ENCODE measurements at regions not wholly inside any gene's neighbourhood (a gene's known extent, or its start where the extent isn't known, plus 50 kb on each side); places are given as distances from the start of the nearest gene placed in this dataset.

DNA sequence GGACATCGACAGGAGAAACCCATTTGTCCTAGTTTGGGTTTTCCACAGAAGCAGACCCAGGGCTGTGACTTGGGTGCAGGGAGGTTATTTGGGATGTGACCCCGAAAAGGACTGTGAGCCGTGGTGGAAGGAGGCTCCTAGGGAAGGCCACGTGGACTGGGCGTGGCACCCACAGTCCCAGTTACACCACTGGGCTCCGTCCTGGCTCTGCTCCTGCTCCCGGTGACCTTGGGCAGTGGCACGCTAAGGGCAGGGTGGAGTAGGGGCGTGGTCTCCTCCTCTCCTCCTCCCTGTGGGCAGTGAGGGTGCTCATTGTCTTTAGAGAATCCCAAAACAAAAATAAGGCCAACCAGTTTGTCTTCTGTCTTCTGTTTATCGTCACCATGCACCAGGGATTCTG lies 190.1 kb downstream of the GADD45G start:
- Histone ChIP-seq H3K4me1 (ENCODE audit: control insufficient read depth, insufficient read depth, low read depth, low read length) (peaks cover 15% of the 10 kb centered on the region), H3K4me2 (ENCODE audit: low read length, poor library complexity, severe bottlenecking) (no peak overlapping the region), H3K9me3 (ENCODE audit: control insufficient read depth, low read length) (no peaks in the 10 kb centered on the region), H3K27me3 (ENCODE audit: control insufficient read depth in 1 of 2, insufficient read depth in 1 of 2, low read length in 2 of 2) (peaks cover 0 to 4% of the 10 kb centered on the region in 2 experiments), H3K4ac (ENCODE audit: low read depth in 1 of 2, low read length in 2 of 2) (no peak overlapping the region), H2BK5ac (ENCODE audit: low read depth, low read length, poor library complexity, severe bottlenecking) (no peak overlapping the region), H2BK120ac (ENCODE audit: low read depth, low read length) (no peak overlapping the region), H2AK5ac (ENCODE audit: low read length, severe bottlenecking) (no peak overlapping the region), H3K36me3 (ENCODE audit: control insufficient read depth in 1 of 2, insufficient read depth in 2 of 2, low read depth in 1 of 2, low read length in 2 of 2) (no peaks in the 10 kb centered on the region), H3K79me1 (replicated peaks; ENCODE audit: low read length, poor library complexity, severe bottlenecking) (no peaks in the 10 kb centered on the region), H2BK15ac (ENCODE audit: low read depth, poor library complexity, severe bottlenecking) (no peak overlapping the region), H3K9ac (ENCODE audit: low read length) (no peak overlapping the region), H3K14ac (ENCODE audit: low read length in 2 of 2) (no peak overlapping the region), H3K18ac (ENCODE audit: low read depth in 1 of 2, low read length in 2 of 2) (no peak overlapping the region), H3K4me3 (ENCODE audit: insufficient read depth in 1 of 2, low read depth in 1 of 2, low read length in 2 of 2) (no peak overlapping the region), H2BK12ac (ENCODE audit: low read length in 2 of 2) (no peak overlapping the region), H4K91ac (ENCODE audit: low read length) (no peak overlapping the region), H3K23ac (ENCODE audit: low read length in 2 of 2) (no peak overlapping the region), H2AFZ (ENCODE audit: low read depth, low read length) (no peak overlapping the region), H4K8ac (ENCODE audit: low read length) (no peak overlapping the region), H3K27ac (ENCODE audit: low read length, poor library complexity, severe bottlenecking) (no peak overlapping the region)
- no peak for DNase-seq
- 84% methylated on average over 9 of the region's 10 CpGs for WGBS

DNA sequence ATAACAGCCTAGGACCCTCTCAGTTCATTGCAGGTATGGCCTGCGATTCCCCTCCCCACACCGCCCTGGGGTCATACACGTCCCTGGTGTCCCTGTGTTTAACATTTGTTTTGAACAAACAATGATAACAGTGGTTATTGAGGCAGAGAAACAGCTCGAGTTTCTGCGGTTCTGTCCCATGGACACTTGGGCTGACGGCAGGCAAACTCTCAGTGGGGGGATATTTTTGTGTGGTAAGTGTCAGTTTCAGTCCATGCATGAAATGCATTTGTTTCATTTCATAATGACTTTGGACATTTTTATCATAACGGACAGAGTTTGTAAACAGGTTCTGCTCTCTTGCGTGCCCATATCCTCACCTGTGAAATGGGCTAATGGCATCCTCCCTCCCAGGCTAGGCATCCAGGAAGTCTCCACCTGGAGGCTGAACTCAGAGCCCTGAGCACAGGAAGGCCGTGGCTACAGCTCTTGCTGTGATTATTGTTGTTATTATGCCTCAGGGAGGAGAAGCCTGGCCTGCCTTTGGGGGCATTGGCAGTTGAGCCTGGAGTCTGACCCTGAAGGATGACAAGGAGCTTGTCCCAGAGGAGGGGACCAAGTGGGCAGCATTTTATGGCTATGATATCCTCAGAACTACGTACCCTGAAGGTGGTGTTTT lies 190.9 kb downstream of the GADD45G start:
- H3K9ac ChIP-seq (ENCODE audit: low read length): no peak overlapping the region
- no peaks in the 10 kb centered on the region for H3K79me1 ChIP-seq (replicated peaks; ENCODE audit: low read length, poor library complexity, severe bottlenecking)
- H3K36me3 ChIP-seq (ENCODE audit: control insufficient read depth in 1 of 2, insufficient read depth in 2 of 2, low read depth in 1 of 2, low read length in 2 of 2): no peaks in the 10 kb centered on the region
- H3K4me2 ChIP-seq (ENCODE audit: low read length, poor library complexity, severe bottlenecking): no peak overlapping the region
- no peak overlapping the region for H3K18ac ChIP-seq (ENCODE audit: low read depth in 1 of 2, low read length in 2 of 2)
- no peak overlapping the region for H2BK5ac ChIP-seq (ENCODE audit: low read depth, low read length, poor library complexity, severe bottlenecking)
- H4K91ac ChIP-seq (ENCODE audit: low read length): no peak overlapping the region
- H3K27ac ChIP-seq (ENCODE audit: low read length, poor library complexity, severe bottlenecking): no peak overlapping the region
- no peak overlapping the region for H2BK15ac ChIP-seq (ENCODE audit: low read depth, poor library complexity, severe bottlenecking)
- H3K27me3 ChIP-seq (ENCODE audit: control insufficient read depth in 1 of 2, insufficient read depth in 1 of 2, low read length in 2 of 2): peaks cover 0 to 2% of the 10 kb centered on the region in 2 experiments
- H2BK120ac ChIP-seq (ENCODE audit: low read depth, low read length): no peak overlapping the region
- H2BK12ac ChIP-seq (ENCODE audit: low read length in 2 of 2): no peak overlapping the region
- H3K23ac ChIP-seq (ENCODE audit: low read length in 2 of 2): no peak overlapping the region
- H3K4me3 ChIP-seq (ENCODE audit: insufficient read depth in 1 of 2, low read depth in 1 of 2, low read length in 2 of 2): no peak overlapping the region
- peaks cover 15% of the 10 kb centered on the region for H3K4me1 ChIP-seq (ENCODE audit: control insufficient read depth, insufficient read depth, low read depth, low read length)
- H2AFZ ChIP-seq (ENCODE audit: low read depth, low read length): no peak overlapping the region
- H2AK5ac ChIP-seq (ENCODE audit: low read length, severe bottlenecking): no peak overlapping the region
- H3K4ac ChIP-seq (ENCODE audit: low read depth in 1 of 2, low read length in 2 of 2): no peak overlapping the region
- H3K14ac ChIP-seq (ENCODE audit: low read length in 2 of 2): no peak overlapping the region
- no peaks in the 10 kb centered on the region for H3K9me3 ChIP-seq (ENCODE audit: control insufficient read depth, low read length)
- no peak for DNase-seq
- H4K8ac ChIP-seq (ENCODE audit: low read length): no peak overlapping the region
- WGBS: 82% methylated on average over 10 of the region's 10 CpGs

DNA sequence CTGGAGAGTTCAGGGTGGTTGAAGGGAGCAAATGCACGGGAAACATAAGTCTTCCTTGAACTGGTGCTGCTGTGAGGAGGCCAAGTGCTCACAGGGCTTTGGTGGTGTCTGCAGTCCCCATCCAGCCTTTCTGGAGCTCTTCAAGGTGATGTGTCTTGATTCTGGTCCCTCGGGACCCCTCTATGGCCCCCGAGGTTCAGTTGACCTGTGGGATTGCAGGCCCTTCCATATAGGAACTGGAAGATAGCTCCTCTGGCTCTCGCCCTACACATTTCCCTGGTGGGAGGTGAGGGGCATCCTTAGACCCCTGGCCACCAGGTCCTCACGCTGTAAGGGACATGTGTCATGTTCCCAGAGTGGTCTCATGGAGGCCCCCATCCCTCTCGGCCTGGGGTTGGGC lies 191.8 kb downstream of the GADD45G start:
- H4K8ac ChIP-seq (ENCODE audit: low read length): no peak overlapping the region
- no peak overlapping the region for H3K27ac ChIP-seq (ENCODE audit: low read length, poor library complexity, severe bottlenecking)
- H2BK5ac ChIP-seq (ENCODE audit: low read depth, low read length, poor library complexity, severe bottlenecking): no peak overlapping the region
- H2AK5ac ChIP-seq (ENCODE audit: low read length, severe bottlenecking): no peak overlapping the region
- H3K23ac ChIP-seq (ENCODE audit: low read length in 2 of 2): no peak overlapping the region
- H3K14ac ChIP-seq (ENCODE audit: low read length in 2 of 2): no peak overlapping the region
- no peak overlapping the region for H3K18ac ChIP-seq (ENCODE audit: low read depth in 1 of 2, low read length in 2 of 2)
- H2AFZ ChIP-seq (ENCODE audit: low read depth, low read length): no peak overlapping the region
- no peak overlapping the region for H3K4ac ChIP-seq (ENCODE audit: low read depth in 1 of 2, low read length in 2 of 2)
- WGBS: 76% methylated on average over 6 of the region's 6 CpGs
- peaks cover 15% of the 10 kb centered on the region for H3K4me1 ChIP-seq (ENCODE audit: control insufficient read depth, insufficient read depth, low read depth, low read length)
- H3K9ac ChIP-seq (ENCODE audit: low read length): no peak overlapping the region
- H3K4me3 ChIP-seq (ENCODE audit: insufficient read depth in 1 of 2, low read depth in 1 of 2, low read length in 2 of 2): no peak overlapping the region
- peaks cover 0 to 2% of the 10 kb centered on the region in 2 experiments for H3K27me3 ChIP-seq (ENCODE audit: control insufficient read depth in 1 of 2, insufficient read depth in 1 of 2, low read length in 2 of 2)
- no peak overlapping the region for H2BK15ac ChIP-seq (ENCODE audit: low read depth, poor library complexity, severe bottlenecking)
- H2BK12ac ChIP-seq (ENCODE audit: low read length in 2 of 2): no peak overlapping the region
- no peaks in the 10 kb centered on the region for H3K79me1 ChIP-seq (replicated peaks; ENCODE audit: low read length, poor library complexity, severe bottlenecking)
- H2BK120ac ChIP-seq (ENCODE audit: low read depth, low read length): no peak overlapping the region
- no peaks in the 10 kb centered on the region for H3K36me3 ChIP-seq (ENCODE audit: control insufficient read depth in 1 of 2, insufficient read depth in 2 of 2, low read depth in 1 of 2, low read length in 2 of 2)
- no peak overlapping the region for H4K91ac ChIP-seq (ENCODE audit: low read length)
- no peaks in the 10 kb centered on the region for H3K9me3 ChIP-seq (ENCODE audit: control insufficient read depth, low read length)
- no peak for DNase-seq
- H3K4me2 ChIP-seq (ENCODE audit: low read length, poor library complexity, severe bottlenecking): no peak overlapping the region

DNA sequence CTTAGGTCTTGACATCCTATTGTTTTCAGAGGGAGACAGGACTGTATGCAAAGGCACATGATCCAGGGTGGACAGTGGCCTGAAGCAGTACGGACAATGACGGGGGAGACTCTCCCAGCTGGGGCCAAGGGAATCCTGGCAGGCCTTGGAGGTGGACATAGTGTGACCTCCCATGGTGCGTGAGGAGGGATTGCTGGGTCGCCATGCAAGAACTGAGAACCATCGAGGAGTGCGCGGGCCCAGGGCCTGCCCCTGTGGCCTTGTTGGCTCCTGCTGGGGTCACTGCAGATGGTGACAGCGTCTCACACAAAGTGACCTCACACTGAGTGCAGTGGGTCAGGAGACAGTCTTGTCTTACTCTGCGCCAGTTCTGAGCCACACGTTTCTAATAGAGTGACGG lies 192.4 kb downstream of the GADD45G start:
- H3K79me1 ChIP-seq (replicated peaks; ENCODE audit: low read length, poor library complexity, severe bottlenecking): no peaks in the 10 kb centered on the region
- H3K9ac ChIP-seq (ENCODE audit: low read length): no peak overlapping the region
- no peak overlapping the region for H3K4me2 ChIP-seq (ENCODE audit: low read length, poor library complexity, severe bottlenecking)
- H2AK5ac ChIP-seq (ENCODE audit: low read length, severe bottlenecking): no peak overlapping the region
- no peak overlapping the region for H4K91ac ChIP-seq (ENCODE audit: low read length)
- no peak overlapping the region for H3K14ac ChIP-seq (ENCODE audit: low read length in 2 of 2)
- H3K23ac ChIP-seq (ENCODE audit: low read length in 2 of 2): no peak overlapping the region
- H2BK12ac ChIP-seq (ENCODE audit: low read length in 2 of 2): no peak overlapping the region
- no peak overlapping the region for H4K8ac ChIP-seq (ENCODE audit: low read length)
- no peak overlapping the region for H2AFZ ChIP-seq (ENCODE audit: low read depth, low read length)
- peaks cover 15% of the 10 kb centered on the region for H3K4me1 ChIP-seq (ENCODE audit: control insufficient read depth, insufficient read depth, low read depth, low read length)
- H2BK5ac ChIP-seq (ENCODE audit: low read depth, low read length, poor library complexity, severe bottlenecking): no peak overlapping the region
- H2BK120ac ChIP-seq (ENCODE audit: low read depth, low read length): no peak overlapping the region
- H3K27me3 ChIP-seq (ENCODE audit: control insufficient read depth in 1 of 2, insufficient read depth in 1 of 2, low read length in 2 of 2): peaks cover 3 to 6% of the 10 kb centered on the region in 2 experiments
- H3K27ac ChIP-seq (ENCODE audit: low read length, poor library complexity, severe bottlenecking): no peak overlapping the region
- no peak overlapping the region for H3K18ac ChIP-seq (ENCODE audit: low read depth in 1 of 2, low read length in 2 of 2)
- no peak overlapping the region for H2BK15ac ChIP-seq (ENCODE audit: low read depth, poor library complexity, severe bottlenecking)
- H3K36me3 ChIP-seq (ENCODE audit: control insufficient read depth in 1 of 2, insufficient read depth in 2 of 2, low read depth in 1 of 2, low read length in 2 of 2): no peaks in the 10 kb centered on the region
- DNase-seq: no peak
- no peak overlapping the region for H3K4ac ChIP-seq (ENCODE audit: low read depth in 1 of 2, low read length in 2 of 2)
- WGBS: 95% methylated on average over 10 of the region's 11 CpGs
- no peak overlapping the region for H3K4me3 ChIP-seq (ENCODE audit: insufficient read depth in 1 of 2, low read depth in 1 of 2, low read length in 2 of 2)
- no peaks in the 10 kb centered on the region for H3K9me3 ChIP-seq (ENCODE audit: control insufficient read depth, low read length)
